Activated CD4-positive, alpha-beta memory T cell treated with anti-CD3 and anti-CD28 coated beads for 36 hours (primary cell): ENCODE measurements at regions not wholly inside any gene's neighbourhood (a gene's known extent, or its start where the extent isn't known, plus 50 kb on each side); places are given as distances from the start of the nearest gene placed in this dataset.

Source experiments
- CTCF ChIA-PET: fragments of 350-600 bp; sonication (Branson Sonifier 250); formaldehyde crosslinking; loops from one replicate; lab custom pipeline; 2021; ENCODE audit warnings: antibody characterized with exemption, inconsistent platforms; lab: Charles Lee
- POLR2A ChIA-PET: fragments of 350-600 bp; sonication (Branson Sonifier 250); formaldehyde crosslinking; loops from one replicate; lab custom pipeline; 2021; ENCODE audit warnings: antibody characterized with exemption; lab: Charles Lee
- DNase-seq: peaks from one replicate; pipeline ENCODE4 v3.0.0-alpha.2; 2020
- H3K27ac Mint-ChIP-seq: one replicate; pipeline ENCODE4 v1.8.0; 2021; ENCODE audit warnings: mixed read lengths
- H3K27me3 Mint-ChIP-seq: one replicate; pipeline ENCODE4 v1.8.0; 2021; ENCODE audit warnings: mixed read lengths
- H3K36me3 Mint-ChIP-seq: one replicate; pipeline ENCODE4 v1.8.0; 2021; ENCODE audit warnings: mixed read lengths
- H3K4me1 Mint-ChIP-seq: one replicate; pipeline ENCODE4 v1.8.0; 2021; ENCODE audit warnings: low read depth, mixed read lengths
- H3K4me3 Mint-ChIP-seq: one replicate; pipeline ENCODE4 v1.8.0; 2021; ENCODE audit warnings: mild to moderate bottlenecking, mixed read lengths
- H3K9me3 Mint-ChIP-seq: one replicate; pipeline ENCODE4 v1.8.0; 2021; ENCODE audit warnings: mixed read lengths
- intact Hi-C: fragments of 100-400 bp; cut with micrococcal nuclease; formaldehyde crosslinking; loops from one replicate; pipeline ENCODE4 v1.15.1; 2023

DNA sequence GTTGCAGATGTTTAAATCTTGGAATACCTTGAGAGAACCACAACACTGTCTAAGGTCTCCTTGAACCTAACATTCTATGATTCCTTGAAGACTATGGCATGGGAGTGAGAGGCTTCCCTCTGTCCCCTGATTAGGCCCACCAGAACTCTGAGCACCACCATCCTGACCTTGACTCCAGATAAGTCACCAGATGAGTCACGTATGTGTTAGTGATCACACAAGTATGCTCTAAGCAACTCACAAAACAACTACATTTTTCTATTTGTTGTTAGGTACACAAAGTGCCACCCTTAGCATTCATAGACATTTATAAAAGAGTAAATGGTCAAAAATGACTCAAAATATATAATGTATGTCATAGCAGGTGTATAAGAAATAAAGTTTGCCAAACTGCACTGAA lies 252.9 kb upstream of the CXXC4 start:
- DNase-seq, result no peak
- CTCF ChIA-PET, result interaction anchor here (0.6 kb wide), 1 partner anchor 726 kb away, joined by 3 read pairs; the partner anchor contains the start of gene PPA2
- intact Hi-C loops, result no loop called here
- H3K4me1 Mint-ChIP-seq, result peaks cover 5% of the 10 kb centered on the region
- POLR2A ChIA-PET, result no interaction called here
- H3K36me3 Mint-ChIP-seq, result no peaks in the 10 kb centered on the region
- H3K9me3 Mint-ChIP-seq, result no peaks in the 10 kb centered on the region
- no peaks in the 10 kb centered on the region for H3K27me3 Mint-ChIP-seq
- no peak overlapping the region for H3K27ac Mint-ChIP-seq
- H3K4me3 Mint-ChIP-seq, result no peak overlapping the region

DNA sequence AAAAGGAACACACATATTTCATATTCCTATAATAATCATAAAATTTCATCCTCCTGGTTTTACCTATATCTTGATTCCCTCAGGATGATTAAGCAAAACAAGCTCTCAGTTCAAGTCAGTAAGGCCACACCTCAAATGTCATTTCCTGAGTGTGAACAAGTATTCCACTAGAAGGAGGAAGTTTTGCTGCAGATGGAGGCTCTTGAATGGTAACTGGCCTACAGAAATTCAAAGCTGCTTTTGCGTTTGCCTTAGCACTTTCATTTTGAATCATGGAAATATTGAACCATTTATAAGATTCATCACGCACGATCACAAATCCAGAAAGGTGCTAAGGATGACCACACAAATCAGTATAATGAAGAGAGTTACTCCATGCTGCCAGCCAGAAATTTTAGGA lies 254.4 kb upstream of the CXXC4 start:
- intact Hi-C loops, result no loop called here
- no peaks in the 10 kb centered on the region for H3K27me3 Mint-ChIP-seq
- ChIA-PET CTCF (interaction anchor here (0.6 kb wide), 1 partner anchor 350 kb away, joined by 4 read pairs; no protein-coding TSS in a partner anchor), POLR2A (no interaction called here)
- peaks cover 5% of the 10 kb centered on the region for H3K4me1 Mint-ChIP-seq
- no peak for DNase-seq
- H3K36me3 Mint-ChIP-seq, result no peaks in the 10 kb centered on the region
- no peaks in the 10 kb centered on the region for H3K9me3 Mint-ChIP-seq
- no peak overlapping the region for H3K27ac Mint-ChIP-seq
- H3K4me3 Mint-ChIP-seq, result no peak overlapping the region

DNA sequence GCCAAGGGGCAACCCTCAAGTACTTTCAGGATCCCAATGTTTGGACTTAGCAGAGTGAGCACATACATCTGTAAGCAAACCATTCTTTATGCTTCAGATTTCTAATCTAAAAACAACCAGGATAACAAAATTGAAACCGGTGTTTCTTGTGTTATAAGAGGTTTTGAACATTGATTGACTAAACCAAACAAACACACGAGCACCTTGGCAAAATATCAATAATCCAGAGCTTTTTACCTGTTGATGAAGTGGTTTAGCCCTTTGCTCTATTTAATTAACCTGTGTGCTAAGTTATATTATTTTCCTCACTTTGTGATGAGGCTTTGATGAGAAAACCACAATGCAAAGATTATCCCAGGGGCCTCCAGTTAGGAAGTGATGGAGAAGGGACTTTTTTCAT lies 255.3 kb upstream of the CXXC4 start:
- no peaks in the 10 kb centered on the region for H3K27me3 Mint-ChIP-seq
- no peak overlapping the region for H3K27ac Mint-ChIP-seq
- no peak overlapping the region for H3K4me3 Mint-ChIP-seq
- POLR2A ChIA-PET, result no interaction called here
- peaks cover 5% of the 10 kb centered on the region for H3K4me1 Mint-ChIP-seq
- intact Hi-C loops, result no loop called here
- H3K9me3 Mint-ChIP-seq, result no peaks in the 10 kb centered on the region
- CTCF ChIA-PET, result no interaction called here
- no peaks in the 10 kb centered on the region for H3K36me3 Mint-ChIP-seq
- DNase-seq, result no peak

DNA sequence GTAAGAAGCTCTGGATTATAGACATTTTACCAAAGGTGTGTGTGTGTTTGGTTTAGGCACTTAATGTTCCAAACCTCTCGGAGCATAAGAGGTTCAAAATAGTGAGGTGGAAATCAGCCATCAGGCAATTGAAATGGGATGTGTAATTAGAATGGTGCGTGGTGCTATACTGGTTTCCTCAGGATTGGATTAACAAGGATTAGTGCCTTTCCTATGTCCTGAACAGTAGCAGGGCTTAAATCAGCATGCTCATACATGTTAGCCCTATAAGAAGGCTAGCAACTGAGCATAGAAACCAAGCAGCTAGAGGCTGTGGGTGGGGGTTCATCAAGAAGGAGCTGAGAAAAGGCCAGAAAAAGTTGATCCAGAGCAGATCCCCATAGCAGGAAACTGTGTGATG lies 256.8 kb upstream of the CXXC4 start:
- ChIA-PET POLR2A (no interaction called here), CTCF (no interaction called here)
- Mint-ChIP-seq H3K9me3 (no peaks in the 10 kb centered on the region), H3K4me1 (peaks cover 5% of the 10 kb centered on the region), H3K4me3 (no peak overlapping the region), H3K27ac (no peak overlapping the region), H3K36me3 (no peaks in the 10 kb centered on the region), H3K27me3 (no peaks in the 10 kb centered on the region)
- no peak for DNase-seq
- intact Hi-C loops, result no loop called here

DNA sequence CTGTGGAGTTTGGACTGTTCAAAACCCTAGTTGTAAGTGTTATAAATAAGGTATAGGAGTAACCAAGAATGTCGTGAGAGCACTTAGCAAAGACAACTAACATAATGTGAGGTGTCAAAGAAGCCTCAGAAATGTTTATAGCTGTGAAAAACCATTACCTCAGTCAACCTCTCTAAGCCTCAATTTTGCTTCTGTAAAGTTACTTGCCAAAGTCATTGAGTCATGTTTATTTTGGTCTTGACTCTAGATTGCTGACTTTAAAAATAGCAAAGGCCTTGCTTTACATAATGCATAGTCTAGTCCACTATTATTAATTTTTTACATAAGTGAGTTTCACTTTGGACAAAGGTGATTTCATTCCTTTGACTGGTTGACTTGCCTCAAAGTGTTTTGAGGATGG lies 257.6 kb upstream of the CXXC4 start:
- intact Hi-C loops, result no loop called here
- peaks cover 5% of the 10 kb centered on the region for H3K4me1 Mint-ChIP-seq
- ChIA-PET CTCF (no interaction called here), POLR2A (no interaction called here)
- H3K4me3 Mint-ChIP-seq, result no peak overlapping the region
- DNase-seq, result no peak
- H3K36me3 Mint-ChIP-seq, result no peaks in the 10 kb centered on the region
- H3K27ac Mint-ChIP-seq, result no peak overlapping the region
- H3K27me3 Mint-ChIP-seq, result no peaks in the 10 kb centered on the region
- no peaks in the 10 kb centered on the region for H3K9me3 Mint-ChIP-seq

DNA sequence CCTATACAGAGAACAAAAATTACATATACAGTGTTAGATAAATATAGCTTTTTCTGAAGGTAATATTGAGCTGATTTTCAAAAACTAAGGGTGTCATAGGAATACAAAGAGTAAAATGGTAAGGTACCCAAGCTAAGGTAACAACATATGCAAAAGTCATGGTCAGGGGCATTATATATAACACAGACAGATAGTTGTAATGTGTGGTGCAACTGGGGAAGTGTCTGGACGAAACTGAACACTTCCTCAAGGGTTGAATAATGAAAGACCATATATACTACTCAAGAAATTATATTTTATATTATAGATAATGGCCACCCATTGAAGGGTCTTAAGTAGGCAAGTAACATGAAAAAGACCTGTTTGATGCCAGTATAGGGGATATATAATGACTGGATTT lies 262.1 kb upstream of the CXXC4 start:
- Mint-ChIP-seq H3K4me1 (no peaks in the 10 kb centered on the region), H3K27ac (no peak overlapping the region), H3K9me3 (no peaks in the 10 kb centered on the region), H3K4me3 (no peak overlapping the region), H3K27me3 (no peaks in the 10 kb centered on the region), H3K36me3 (no peaks in the 10 kb centered on the region)
- POLR2A ChIA-PET, result no interaction called here
- intact Hi-C loops, result no loop called here
- no peak for DNase-seq
- CTCF ChIA-PET, result no interaction called here

DNA sequence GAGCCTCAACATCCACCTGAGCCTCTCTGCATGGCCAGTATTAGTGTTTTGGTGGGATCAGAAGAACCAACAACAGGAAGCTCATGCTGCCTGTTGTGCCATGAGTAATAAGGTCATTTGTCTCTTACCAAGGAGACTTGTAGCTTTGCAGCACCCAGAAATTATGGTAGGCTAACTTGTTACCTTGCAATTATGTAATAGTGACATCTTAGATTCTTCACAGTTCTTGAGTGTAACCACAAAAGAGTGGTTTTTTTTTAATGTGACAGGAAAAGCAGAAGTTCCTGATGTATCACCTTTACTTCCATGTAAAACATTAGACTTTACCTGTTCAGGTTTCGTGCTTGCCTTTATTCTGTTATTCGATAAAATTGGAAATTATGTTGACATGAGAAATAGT lies 263.9 kb upstream of the CXXC4 start:
- no peaks in the 10 kb centered on the region for H3K9me3 Mint-ChIP-seq
- no peaks in the 10 kb centered on the region for H3K36me3 Mint-ChIP-seq
- H3K27ac Mint-ChIP-seq, result no peak overlapping the region
- POLR2A ChIA-PET, result no interaction called here
- intact Hi-C loops, result no loop called here
- CTCF ChIA-PET, result no interaction called here
- H3K4me1 Mint-ChIP-seq, result no peaks in the 10 kb centered on the region
- no peak overlapping the region for H3K4me3 Mint-ChIP-seq
- H3K27me3 Mint-ChIP-seq, result no peaks in the 10 kb centered on the region
- no peak for DNase-seq

DNA sequence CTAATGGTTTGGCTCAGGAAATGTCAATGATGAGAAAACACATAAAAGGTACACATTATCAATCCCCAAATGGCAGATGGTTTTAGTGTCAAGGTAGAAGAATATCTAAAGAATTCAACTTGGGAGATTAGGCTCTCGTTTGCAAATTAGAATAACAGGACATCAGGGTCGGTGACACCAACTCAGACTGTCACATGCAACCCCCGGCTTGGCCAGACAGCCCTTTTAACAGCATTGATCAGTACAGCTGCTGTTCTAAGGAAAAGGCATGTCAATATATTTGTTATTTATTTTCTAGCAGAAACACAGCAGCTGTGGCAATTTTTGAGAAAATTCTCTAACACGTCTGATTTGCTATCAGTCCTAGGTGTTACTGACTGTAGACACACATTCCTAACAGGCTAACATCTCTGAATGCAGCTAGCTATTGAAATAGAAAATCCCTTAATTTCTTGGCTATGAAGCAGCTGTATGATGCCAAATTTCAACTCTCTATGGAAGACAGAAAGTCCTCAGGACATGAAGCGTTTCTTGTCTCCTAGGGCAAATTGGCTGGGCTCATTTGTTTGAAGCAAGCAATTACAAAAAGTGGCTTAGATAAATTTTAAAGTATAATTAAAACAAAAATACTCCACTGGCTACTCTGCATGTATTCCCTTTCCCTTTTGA lies 269.0 kb upstream of the CXXC4 start:
- intact Hi-C loops, result no loop called here
- CTCF ChIA-PET, result no interaction called here
- Mint-ChIP-seq H3K27ac (no peak overlapping the region), H3K36me3 (no peaks in the 10 kb centered on the region), H3K4me1 (no peaks in the 10 kb centered on the region), H3K9me3 (no peaks in the 10 kb centered on the region), H3K27me3 (no peaks in the 10 kb centered on the region), H3K4me3 (no peak overlapping the region)
- POLR2A ChIA-PET, result no interaction called here
- no peak for DNase-seq

DNA sequence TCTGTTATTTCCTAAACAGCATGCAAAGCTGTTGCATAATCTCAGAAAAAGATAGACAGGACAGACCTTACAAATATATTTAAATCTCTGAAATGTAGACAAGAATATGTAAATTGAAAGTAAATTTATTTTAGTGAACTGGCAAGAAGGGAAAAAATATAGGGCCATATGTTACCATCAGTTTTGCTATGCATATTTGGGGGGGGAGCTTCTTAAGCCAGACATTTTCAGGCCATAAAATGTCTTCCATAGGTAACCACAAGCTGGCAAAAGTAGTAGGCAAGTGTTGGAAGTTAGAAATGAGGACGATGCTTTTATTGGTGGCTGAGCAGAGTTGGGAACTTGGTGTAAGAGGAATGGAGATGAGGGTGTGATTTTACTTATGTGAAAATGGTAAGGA lies 272.0 kb upstream of the CXXC4 start:
- DNase-seq, result no peak
- ChIA-PET POLR2A (no interaction called here), CTCF (no interaction called here)
- intact Hi-C loops, result no loop called here
- Mint-ChIP-seq H3K36me3 (no peaks in the 10 kb centered on the region), H3K27ac (no peak overlapping the region), H3K4me3 (no peak overlapping the region), H3K4me1 (peaks cover 3% of the 10 kb centered on the region), H3K27me3 (no peaks in the 10 kb centered on the region), H3K9me3 (no peaks in the 10 kb centered on the region)

DNA sequence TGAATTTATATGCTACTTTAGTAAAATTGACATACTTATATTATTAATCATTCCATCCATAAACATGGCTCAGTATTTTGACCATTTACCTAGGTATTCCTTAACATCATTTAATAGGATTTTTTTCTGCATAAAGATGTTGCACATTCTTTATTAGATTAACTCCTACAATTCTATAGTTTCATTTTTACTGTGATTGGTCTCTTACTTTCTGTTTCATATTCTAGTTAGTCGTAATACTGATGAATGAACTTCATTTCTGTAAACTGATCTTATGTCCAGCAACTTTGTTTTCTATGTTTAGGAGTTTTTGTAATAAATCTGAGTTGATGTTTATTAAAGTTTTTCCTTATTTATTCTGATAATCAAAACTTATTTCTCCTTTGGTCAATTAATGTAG lies 278.2 kb upstream of the CXXC4 start:
- CTCF ChIA-PET, result no interaction called here
- Mint-ChIP-seq H3K4me3 (no peak overlapping the region), H3K36me3 (no peaks in the 10 kb centered on the region), H3K4me1 (peaks cover 8% of the 10 kb centered on the region), H3K27me3 (no peaks in the 10 kb centered on the region), H3K9me3 (no peaks in the 10 kb centered on the region), H3K27ac (no peak overlapping the region)
- POLR2A ChIA-PET, result no interaction called here
- intact Hi-C loops, result no loop called here
- DNase-seq, result no peak

DNA sequence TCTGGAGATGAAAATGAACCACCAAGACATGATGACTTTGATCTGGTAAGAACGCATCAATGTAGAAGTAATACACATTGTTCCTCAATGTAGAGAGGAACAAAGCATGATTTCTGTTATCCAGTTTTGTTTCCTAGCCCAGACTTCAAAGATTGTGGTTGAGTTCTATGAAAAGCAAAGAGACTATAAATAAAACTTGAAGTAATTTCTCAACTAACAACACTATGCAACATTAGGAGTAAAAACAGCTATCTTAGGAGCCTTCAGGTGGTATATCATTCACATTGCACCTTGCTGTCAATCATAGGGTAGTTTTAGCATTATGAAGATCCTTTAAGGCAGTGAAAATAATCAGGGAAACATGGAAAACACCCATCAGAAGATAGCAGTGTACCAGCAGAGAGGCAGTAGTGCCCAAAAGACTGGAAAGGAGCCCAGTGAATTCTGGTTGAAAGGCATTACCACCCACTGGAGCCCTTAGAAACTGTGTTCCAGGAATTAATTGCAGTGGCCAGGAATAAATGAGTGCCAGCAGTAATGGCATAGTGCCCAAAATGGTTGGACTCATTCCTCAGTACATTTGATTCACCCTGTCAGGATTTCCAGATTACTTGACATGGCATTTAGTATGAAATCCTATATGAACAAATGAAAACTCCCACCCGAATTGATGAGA lies 300.7 kb upstream of the CXXC4 start:
- Mint-ChIP-seq H3K4me3 (no peak overlapping the region), H3K27ac (no peak overlapping the region), H3K9me3 (peaks cover 5% of the 10 kb centered on the region), H3K4me1 (no peaks in the 10 kb centered on the region), H3K36me3 (no peaks in the 10 kb centered on the region), H3K27me3 (no peaks in the 10 kb centered on the region)
- ChIA-PET CTCF (no interaction called here), POLR2A (no interaction called here)
- intact Hi-C loops, result no loop called here
- DNase-seq, result no peak

DNA sequence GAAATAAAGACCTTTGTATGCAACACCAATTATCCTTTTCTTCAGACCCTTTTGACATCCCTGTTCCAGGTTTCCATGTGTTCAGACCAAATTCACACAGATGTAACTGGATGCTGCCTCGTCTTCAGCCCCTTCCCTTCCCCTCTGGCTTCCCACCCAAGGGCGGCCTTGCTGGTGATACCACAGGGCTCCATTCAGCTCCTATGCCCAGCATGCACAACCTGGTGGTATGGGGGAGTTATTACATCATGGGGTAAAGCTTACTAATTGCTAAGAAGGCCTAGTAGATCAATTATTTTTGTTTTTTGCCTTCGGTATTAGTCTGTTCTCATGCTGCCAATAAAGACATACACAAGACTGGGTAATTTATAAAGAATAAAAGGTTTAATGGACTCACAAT lies 317.0 kb upstream of the CXXC4 start:
- H3K27me3 Mint-ChIP-seq, result no peaks in the 10 kb centered on the region
- CTCF ChIA-PET, result no interaction called here
- no peaks in the 10 kb centered on the region for H3K4me1 Mint-ChIP-seq

DNA sequence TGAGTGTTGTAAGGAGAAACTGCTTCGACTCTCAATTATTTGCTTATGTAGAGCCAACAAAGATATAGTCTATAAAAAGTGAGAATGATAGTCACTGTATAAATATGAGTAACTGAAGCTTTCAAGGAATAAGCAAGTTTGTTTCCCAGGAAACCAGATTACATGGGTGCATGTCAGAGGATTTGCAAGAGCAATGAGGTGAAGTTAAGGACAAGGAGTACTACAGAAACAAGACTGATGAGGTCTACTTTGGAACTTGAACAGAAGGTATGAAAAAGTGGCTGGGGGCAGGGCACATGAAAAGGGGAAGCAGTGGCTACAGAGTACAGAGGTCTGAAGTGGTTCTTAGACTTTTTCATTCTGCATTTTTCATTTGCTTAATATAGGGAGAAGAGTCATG lies 321.0 kb upstream of the CXXC4 start:
- POLR2A ChIA-PET, result no interaction called here
- H3K4me1 Mint-ChIP-seq, result no peaks in the 10 kb centered on the region
- H3K27ac Mint-ChIP-seq, result no peak overlapping the region
- no peak overlapping the region for H3K4me3 Mint-ChIP-seq
- H3K9me3 Mint-ChIP-seq, result no peaks in the 10 kb centered on the region
- H3K27me3 Mint-ChIP-seq, result no peaks in the 10 kb centered on the region
- no peaks in the 10 kb centered on the region for H3K36me3 Mint-ChIP-seq
- intact Hi-C loops, result no loop called here
- DNase-seq, result no peak
- CTCF ChIA-PET, result no interaction called here

More for the DNA sequence above, 317.0 kb upstream of the CXXC4 start:
- intact Hi-C loops, result no loop called here
- POLR2A ChIA-PET, result no interaction called here
- no peak for DNase-seq
- no peaks in the 10 kb centered on the region for H3K9me3 Mint-ChIP-seq
- H3K36me3 Mint-ChIP-seq, result no peaks in the 10 kb centered on the region
- H3K27ac Mint-ChIP-seq, result no peak overlapping the region
- no peak overlapping the region for H3K4me3 Mint-ChIP-seq
